ENCODE measurements at regions not wholly inside any gene's neighbourhood (a gene's known extent, or its start where the extent isn't known, plus 50 kb on each side); places are given as distances from the start of the nearest gene placed in this dataset.

GRCh38 chr12:107439026-107439738 lies 246.4 kb upstream of the PWP1 start:
- no peak overlapping the region for H3K4me3 ChIP-seq (replicated peaks in 1 of 3; ENCODE audit: insufficient read depth in 1 of 3, low read depth in 2 of 3, low read length in 3 of 3)
- no peaks in the 10 kb centered on the region for H3K36me3 ChIP-seq (replicated peaks in 1 of 2; ENCODE audit: control insufficient read depth in 1 of 2, insufficient read depth in 2 of 2, low read length in 2 of 2)
- H4K20me1 ChIP-seq (ENCODE audit: insufficient read depth, low read length): no peaks in the 10 kb centered on the region
- CTCF ChIA-PET (ENCODE audit: low intra/inter-chr PET ratio, low total read pairs): no interaction called here
- BruUV-seq (replicated peaks): no TSS peak
- intact Hi-C loops (cut with micrococcal nuclease; ENCODE audit: unreplicated experiment) (no loop called here), in situ Hi-C loops (cut with HindIII; ENCODE audit: extremely low pct_ligation_motif_present, low pct_unique_long_range_greater_than_20kb) (no loop called here)
- 66% methylated on average over 8 of the region's 8 CpGs for WGBS (ENCODE audit: low lambda C conversion rate)
- POLR2A ChIA-PET: no interaction called here
- H3K9me3 ChIP-seq (ENCODE audit: low read length): no peaks in the 10 kb centered on the region
- no peak overlapping the region for H3K27ac ChIP-seq (ENCODE audit: extremely low read length, insufficient read depth, low read length)
- H3K4me2 ChIP-seq (ENCODE audit: low read depth, low read length): no peak overlapping the region
- FAIRE-seq (no peak), ATAC-seq (no peak), DNase-seq (ENCODE audit: low spot score) (no peak)
- H3K79me2 ChIP-seq (ENCODE audit: insufficient read depth, low read length): no peaks in the 10 kb centered on the region
- no peaks in the 10 kb centered on the region for H3K27me3 ChIP-seq (ENCODE audit: control insufficient read depth in 1 of 2, insufficient read depth in 2 of 2, low read length in 2 of 2)
- no peak for TF ChIP-seq RORA (CRISPR knock-in tag; IDR thresholded peaks at IDR 0.05)
- TF ChIP-seq ZNF468 (CRISPR knock-in tag; IDR thresholded peaks at IDR 0.05): no peak
- no peak for TF ChIP-seq ARNTL (CRISPR knock-in tag; IDR thresholded peaks at IDR 0.05)
- TF ChIP-seq, protein P1, sequence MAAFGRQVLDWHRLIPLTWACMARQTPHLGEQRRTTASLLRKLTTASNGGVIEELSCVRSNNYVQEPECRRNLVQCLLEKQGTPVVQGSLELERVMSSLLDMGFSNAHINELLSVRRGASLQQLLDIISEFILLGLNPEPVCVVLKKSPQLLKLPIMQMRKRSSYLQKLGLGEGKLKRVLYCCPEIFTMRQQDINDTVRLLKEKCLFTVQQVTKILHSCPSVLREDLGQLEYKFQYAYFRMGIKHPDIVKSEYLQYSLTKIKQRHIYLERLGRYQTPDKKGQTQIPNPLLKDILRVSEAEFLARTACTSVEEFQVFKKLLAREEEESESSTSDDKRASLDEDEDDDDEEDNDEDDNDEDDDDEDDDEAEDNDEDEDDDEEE (CRISPR knock-in tag; IDR thresholded peaks at IDR 0.05): no peak
- TF ChIP-seq DR1 (CRISPR knock-in tag; IDR thresholded peaks at IDR 0.05): no peak
- no peak for TF ChIP-seq TEF (CRISPR knock-in tag; IDR thresholded peaks at IDR 0.05)
- TF ChIP-seq MIXL1 (CRISPR knock-in tag; IDR thresholded peaks at IDR 0.05): no peak
- no peak for TF ChIP-seq NR2C2 (CRISPR knock-in tag; IDR thresholded peaks at IDR 0.05; ENCODE audit: borderline replicate concordance)
- TF ChIP-seq ZZZ3 (CRISPR knock-in tag; IDR thresholded peaks at IDR 0.05; ENCODE audit: borderline replicate concordance): no peak
- TF ChIP-seq IKZF4 (CRISPR knock-in tag; IDR thresholded peaks at IDR 0.05; ENCODE audit: borderline replicate concordance, low read depth, not compliant biosample characterization): no peak
- TF ChIP-seq, protein P2, sequence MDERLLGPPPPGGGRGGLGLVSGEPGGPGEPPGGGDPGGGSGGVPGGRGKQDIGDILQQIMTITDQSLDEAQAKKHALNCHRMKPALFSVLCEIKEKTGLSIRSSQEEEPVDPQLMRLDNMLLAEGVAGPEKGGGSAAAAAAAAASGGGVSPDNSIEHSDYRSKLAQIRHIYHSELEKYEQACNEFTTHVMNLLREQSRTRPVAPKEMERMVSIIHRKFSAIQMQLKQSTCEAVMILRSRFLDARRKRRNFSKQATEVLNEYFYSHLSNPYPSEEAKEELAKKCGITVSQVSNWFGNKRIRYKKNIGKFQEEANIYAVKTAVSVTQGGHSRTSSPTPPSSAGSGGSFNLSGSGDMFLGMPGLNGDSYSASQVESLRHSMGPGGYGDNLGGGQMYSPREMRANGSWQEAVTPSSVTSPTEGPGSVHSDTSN (CRISPR knock-in tag; IDR thresholded peaks at IDR 0.05): no peak
- TF ChIP-seq ZNF530 (CRISPR knock-in tag; IDR thresholded peaks at IDR 0.05; ENCODE audit: low read depth): no peak
- no peak for TF ChIP-seq ZNF460 (CRISPR knock-in tag; IDR thresholded peaks at IDR 0.05; ENCODE audit: borderline replicate concordance)
- TF ChIP-seq FOXM1 (CRISPR knock-in tag; IDR thresholded peaks at IDR 0.05): no peak
- H3K4me1 ChIP-seq (ENCODE audit: insufficient read depth, low read length): 0 out of 2 replicates have a peak, but pooled peaks cover 5% of the 10 kb centered on the region
- H2AFZ ChIP-seq (ENCODE audit: low read length): no peak overlapping the region
- H3K9ac ChIP-seq (ENCODE audit: insufficient read depth, low read depth, low read length): no peak overlapping the region
